Heart left ventricle (tissue), 16 donors: ENCODE measurements at regions not wholly inside any gene's neighbourhood (a gene's known extent, or its start where the extent isn't known, plus 50 kb on each side); places are given as distances from the start of the nearest gene placed in this dataset.
"Not testable (repeated sequence)": the region's sequence is repeated elsewhere in the genome, so short reads cannot be mapped to it uniquely, and the experiment has no call there.

Source experiments
- ATAC-seq, 4 donors: fragments of 200-7000 bp; cut with Tn5 transposase; one replicate each; pipeline ENCODE4 v1.9.1; 2020 to 2022; ENCODE audit warnings: moderate library complexity in 4 of 4, mild to moderate bottlenecking in 3 of 4, moderate number of reproducible peaks in 1 of 4
- DNase-seq, 5 donors: peaks; one replicate each; pipeline ENCODE4 v3.0.0-alpha.2; 2020
- H3K27ac ChIP-seq, 12 donors: fragments of 200-600 bp; sonication (generic) in 4 of 12; one replicate each; pipeline versions ENCODE4 v1.5.0 to v1.8.0; 2016 to 2022; ENCODE audit warnings: mild to moderate bottlenecking in 2 of 12
- H3K27me3 ChIP-seq, 9 donors: fragments of 200-600 bp; sonication (generic) in 2 of 9; one replicate each; pipeline versions ENCODE4 v1.5.1 to v1.8.0; 2016 to 2022; ENCODE audit warnings: mild to moderate bottlenecking in 3 of 9
- H3K36me3 ChIP-seq, 9 donors: fragments of 200-600 bp; sonication (generic) in 2 of 9; one replicate each; pipeline versions ENCODE4 v1.5.0 to v1.8.0; 2018 to 2022; ENCODE audit warnings: mild to moderate bottlenecking in 2 of 9
- H3K4me1 ChIP-seq, 12 donors: fragments of 200-600 bp; sonication (generic) in 4 of 12; one replicate each; pipeline versions ENCODE4 v1.5.0 to v1.8.0; 2016 to 2022; ENCODE audit warnings: mild to moderate bottlenecking in 3 of 12
- H3K4me3 ChIP-seq, 12 donors: fragments of 200-600 bp; sonication (generic) in 4 of 12; one replicate each; pipeline versions ENCODE4 v1.5.0 to v1.8.0; 2017 to 2022; ENCODE audit warnings: mild to moderate bottlenecking in 9 of 12, moderate library complexity in 4 of 12
- H3K9me3 ChIP-seq, 12 donors: fragments of 200-600 bp; sonication (generic) in 4 of 12; one replicate each; pipeline versions ENCODE4 v1.5.0 to v1.8.0; 2016 to 2022; ENCODE audit warnings: mild to moderate bottlenecking in 1 of 12
- POLR2A ChIP-seq, 2 donors: fragments of 450-650 bp; IDR thresholded peaks; one replicate each; pipeline ENCODE4 v1.6.1; 2017; ENCODE audit warnings: antibody characterized with exemption in 2 of 2, mild to moderate bottlenecking in 2 of 2, moderate library complexity in 2 of 2
- WGBS, 4 donors: extraction: QIAGEN DNeasy Blood & Tissue Kit in 2 of 4; methylation state at CpG; one replicate each; pipeline versions ENCODE4 v1.1.5 to v1.1.7; 2013 to 2018; 5-methylcytosine and 5-hydroxymethylcytosine counted together
- intact Hi-C, 10 donors: fragments of 100-400 bp; cut with DNase I; formaldehyde crosslinking; loops; one replicate each; pipeline versions ENCODE4 v1.11.1 to v1.14.2; 2022
- TF ChIP-seq, protein P1 (sequence below), 12 donors: fragments of 200-600 bp; sonication (generic) in 4 of 12; IDR thresholded peaks; one replicate each; pipeline versions ENCODE4 v1.5.0 to v1.8.0; 2018 to 2022; ENCODE audit warnings: antibody characterized with exemption in 12 of 12, mild to moderate bottlenecking in 5 of 12
- donor health status: ischemic (EF 13 %, LVEDD 7.1; RV severe dilation, severe dysfunction).
- donor health status: healthy with polysubstance abuse.
- donor health status: DM: no; HTN: yes; CAD: no.
- donor health status: DM: no; HTN: no; CAD: no.
- donor health status: ischemic (EF 25% LVEDD 6.9; RV normal size, moderate dysfunction).
- donor health status: ischemic (EF 25% LVEDD 5.7; RV mildly dilated, moderate dysfunction).
- donor health status: healthy.
- donor health status: DM: yes; HTN: yes; CAD: no.
- donor health status: ischemic (EF 35%, LVEDD 5.7; RV mildly dilated, moderate dysfunction).
- donor health status: nonischemic (EF 11% LVEDD 7.7; RV severe dilation, severe dysfunction).
- donor health status: DM: yes; HTN: yes; CAD: no.
- donor health status: PGD.
- donor health status: ischemic (EF 29% LVEDD 5.4; RV normal size, mild dysfunction).
- donor health status: nonischemic (EF 23%, LVEDD 6.1; RV moderate dilation, normal function).

DNA sequence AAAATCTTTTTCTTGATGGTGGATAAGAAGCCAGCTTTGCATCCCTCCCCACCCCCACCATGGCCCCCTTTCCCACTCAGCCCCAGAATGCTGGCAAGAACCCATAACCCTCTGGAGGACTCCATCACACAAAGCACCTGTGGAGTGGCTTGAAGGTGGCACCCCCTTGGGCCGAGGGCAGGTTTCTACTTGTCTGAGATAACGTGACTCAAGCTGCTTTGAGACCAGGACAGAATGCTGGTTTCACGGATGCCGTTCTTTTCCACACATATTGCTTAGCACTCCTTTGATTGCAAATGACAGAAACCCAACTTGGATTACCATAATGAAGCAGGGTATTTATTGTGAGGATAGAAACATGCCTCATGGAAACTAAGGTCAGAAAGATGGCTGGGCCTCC, 82.2 kb downstream of the LACC1 start:
- intact Hi-C loops = no loop called here
- H3K4me3 ChIP-seq = no peak overlapping the region
- H3K27ac ChIP-seq = no peak overlapping the region
- 86 to 99% (median 90%) methylated on average over 4 of the region's 4 CpGs for WGBS, 4 donors
- no peaks in the 10 kb centered on the region for H3K27me3 ChIP-seq
- H3K36me3 ChIP-seq = no peaks in the 10 kb centered on the region
- ATAC-seq (no peak), DNase-seq (no peak)
- H3K9me3 ChIP-seq = no peaks in the 10 kb centered on the region
- TF ChIP-seq, protein P1, sequence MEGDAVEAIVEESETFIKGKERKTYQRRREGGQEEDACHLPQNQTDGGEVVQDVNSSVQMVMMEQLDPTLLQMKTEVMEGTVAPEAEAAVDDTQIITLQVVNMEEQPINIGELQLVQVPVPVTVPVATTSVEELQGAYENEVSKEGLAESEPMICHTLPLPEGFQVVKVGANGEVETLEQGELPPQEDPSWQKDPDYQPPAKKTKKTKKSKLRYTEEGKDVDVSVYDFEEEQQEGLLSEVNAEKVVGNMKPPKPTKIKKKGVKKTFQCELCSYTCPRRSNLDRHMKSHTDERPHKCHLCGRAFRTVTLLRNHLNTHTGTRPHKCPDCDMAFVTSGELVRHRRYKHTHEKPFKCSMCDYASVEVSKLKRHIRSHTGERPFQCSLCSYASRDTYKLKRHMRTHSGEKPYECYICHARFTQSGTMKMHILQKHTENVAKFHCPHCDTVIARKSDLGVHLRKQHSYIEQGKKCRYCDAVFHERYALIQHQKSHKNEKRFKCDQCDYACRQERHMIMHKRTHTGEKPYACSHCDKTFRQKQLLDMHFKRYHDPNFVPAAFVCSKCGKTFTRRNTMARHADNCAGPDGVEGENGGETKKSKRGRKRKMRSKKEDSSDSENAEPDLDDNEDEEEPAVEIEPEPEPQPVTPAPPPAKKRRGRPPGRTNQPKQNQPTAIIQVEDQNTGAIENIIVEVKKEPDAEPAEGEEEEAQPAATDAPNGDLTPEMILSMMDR (IDR thresholded peaks at IDR 0.05) = no peak
- no peak for TF ChIP-seq POLR2A (IDR thresholded peaks at IDR 0.05)
- H3K4me1 ChIP-seq = no peaks in the 10 kb centered on the region

DNA sequence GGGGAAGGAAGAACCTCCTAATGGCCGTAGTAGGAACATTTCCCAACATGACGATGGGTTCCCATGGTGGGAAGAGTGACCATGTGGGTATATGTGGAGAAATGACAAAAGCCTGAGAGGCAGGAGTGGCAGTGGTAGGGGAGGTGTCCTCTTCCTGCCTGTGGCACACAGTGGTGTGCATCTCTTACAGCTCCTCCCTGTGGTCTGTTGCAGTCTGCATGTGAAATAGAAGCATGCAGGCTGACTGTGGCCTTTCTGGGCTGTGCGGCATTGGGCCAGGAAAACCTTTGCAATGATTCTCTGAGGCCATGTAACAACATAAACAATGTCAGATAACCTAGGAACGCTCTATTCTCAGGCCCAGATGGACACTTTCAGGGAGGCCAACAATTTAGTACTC, 84.0 kb downstream of the LACC1 start:
- Histone ChIP-seq H3K4me1 (no peaks in the 10 kb centered on the region), H3K9me3 (no peaks in the 10 kb centered on the region), H3K27me3 (no peaks in the 10 kb centered on the region), H3K36me3 (no peaks in the 10 kb centered on the region), H3K27ac (no peak overlapping the region), H3K4me3 (no peak overlapping the region)
- intact Hi-C loops = no loop called here
- WGBS, 4 donors = 78 to 92% (median 87%) methylated on average over 4 of the region's 4 CpGs
- no peak for TF ChIP-seq POLR2A (IDR thresholded peaks at IDR 0.05)
- TF ChIP-seq, protein P1 (IDR thresholded peaks at IDR 0.05) = no peak
- no peak for DNase-seq
- ATAC-seq = peak in 2 of 4 donors; percentile 42 to 45

DNA sequence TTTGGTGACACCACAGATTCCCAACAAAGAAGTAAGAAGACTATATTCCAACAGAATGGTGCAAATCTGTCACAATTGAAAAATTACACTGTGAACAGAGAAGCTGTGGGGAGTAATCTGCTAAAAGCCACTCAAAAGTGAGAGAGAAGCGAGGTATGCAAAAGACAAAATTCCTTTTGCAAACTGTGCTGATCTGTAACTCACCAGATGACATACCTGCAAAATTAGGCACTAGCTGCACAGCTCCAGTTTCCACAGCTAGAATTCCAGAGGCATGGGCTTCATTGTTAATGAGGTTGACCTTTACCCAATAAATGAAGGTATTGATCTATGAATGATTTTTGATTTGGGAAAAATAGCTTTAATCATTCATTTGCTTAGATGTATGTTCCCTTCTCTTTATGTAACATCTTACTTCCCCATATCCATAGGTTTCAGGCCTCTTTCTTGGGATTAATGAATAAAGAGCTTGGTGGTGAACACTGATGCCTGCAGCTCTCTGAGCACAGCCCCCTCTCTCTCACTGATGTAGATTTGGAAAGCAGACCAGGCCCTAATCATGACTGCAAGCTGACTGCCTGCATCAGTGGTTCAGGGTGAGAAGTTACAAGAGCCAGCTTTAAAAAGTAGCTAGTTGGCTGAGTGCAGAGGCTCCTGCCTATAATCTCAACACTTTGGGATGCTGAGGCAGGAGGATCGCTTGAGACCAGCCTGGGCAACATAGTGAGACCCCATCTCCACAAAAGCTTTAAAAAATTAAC, 85.2 kb downstream of the LACC1 start:
- no peak overlapping the region for H3K27ac ChIP-seq
- no peaks in the 10 kb centered on the region for H3K4me1 ChIP-seq

DNA sequence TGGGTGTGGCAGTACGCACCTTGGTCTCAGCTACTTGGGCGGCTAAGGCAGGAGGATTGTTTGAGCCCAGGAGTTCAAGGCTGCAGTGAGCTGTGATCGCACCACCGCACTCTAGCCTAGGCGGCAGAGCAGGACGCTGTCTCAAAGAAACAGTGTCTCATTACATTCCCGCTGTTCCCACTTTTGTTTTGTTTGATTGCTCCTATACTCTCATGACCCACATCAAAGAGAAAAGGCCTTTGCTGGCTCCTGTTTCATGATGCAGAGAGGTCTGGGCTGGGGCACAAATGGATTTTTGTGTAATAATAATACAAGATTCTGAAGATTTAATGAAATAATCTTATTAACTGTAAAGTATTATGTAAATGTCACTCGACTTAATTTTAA, 85.7 kb downstream of the LACC1 start:
- Histone ChIP-seq H3K4me3 (no peak overlapping the region), H3K27ac (no peak overlapping the region), H3K36me3 (no peaks in the 10 kb centered on the region), H3K4me1 (no peaks in the 10 kb centered on the region), H3K9me3 (no peaks in the 10 kb centered on the region), H3K27me3 (no peaks in the 10 kb centered on the region)
- DNase-seq = no peak
- WGBS, 4 donors = 93 to 97% (median 97%) methylated on average over 8 of the region's 8 CpGs
- intact Hi-C loops = no loop called here
- TF ChIP-seq POLR2A (IDR thresholded peaks at IDR 0.05) = no peak
- TF ChIP-seq, protein P1 (IDR thresholded peaks at IDR 0.05) = no peak
- ATAC-seq = no peak

More for the DNA sequence above, 85.2 kb downstream of the LACC1 start:
- H3K4me3 ChIP-seq = no peak overlapping the region
- TF ChIP-seq POLR2A (IDR thresholded peaks at IDR 0.05) = no peak
- 80 to 95% (median 90%) methylated on average over 2 of the region's 2 CpGs for WGBS, 4 donors
- ATAC-seq (no peak), DNase-seq (no peak)
- no peaks in the 10 kb centered on the region for H3K36me3 ChIP-seq
- H3K9me3 ChIP-seq = no peaks in the 10 kb centered on the region
- intact Hi-C loops = no loop called here
- no peaks in the 10 kb centered on the region for H3K27me3 ChIP-seq

DNA sequence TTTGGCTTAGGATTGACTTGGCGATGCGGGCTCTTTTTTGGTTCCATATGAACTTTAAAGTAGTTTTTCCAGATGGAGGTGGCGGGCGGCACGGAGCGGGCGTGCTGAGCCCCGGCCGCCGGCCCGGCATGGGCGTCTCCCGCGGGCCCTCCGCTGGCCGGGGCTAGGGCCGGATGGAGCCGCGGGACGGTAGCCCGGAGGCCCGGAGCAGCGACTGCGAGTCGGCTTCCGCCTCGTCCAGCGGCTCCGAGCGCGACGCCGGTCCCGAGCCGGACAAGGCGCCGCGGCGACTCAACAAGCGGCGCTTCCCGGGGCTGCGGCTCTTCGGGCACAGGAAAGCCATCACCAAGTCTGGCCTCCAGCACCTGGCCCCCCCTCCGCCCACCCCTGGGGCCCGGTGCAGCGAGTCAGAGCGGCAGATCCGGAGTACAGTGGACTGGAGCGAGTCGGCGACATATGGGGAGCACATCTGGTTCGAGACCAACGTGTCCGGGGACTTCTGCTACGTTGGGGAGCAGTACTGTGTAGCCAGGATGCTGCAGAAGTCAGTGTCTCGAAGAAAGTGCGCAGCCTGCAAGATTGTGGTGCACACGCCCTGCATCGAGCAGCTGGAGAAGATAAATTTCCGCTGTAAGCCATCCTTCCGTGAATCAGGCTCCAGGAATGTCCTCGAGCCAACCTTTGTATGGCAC, 88.7 kb downstream of the LACC1 start:
- WGBS, 4 donors = 89 to 94% (median 92%) methylated on average over 21 to 63 of the region's 63 CpGs
- ATAC-seq = peak in 1 of 4 donors; percentile 20

DNA sequence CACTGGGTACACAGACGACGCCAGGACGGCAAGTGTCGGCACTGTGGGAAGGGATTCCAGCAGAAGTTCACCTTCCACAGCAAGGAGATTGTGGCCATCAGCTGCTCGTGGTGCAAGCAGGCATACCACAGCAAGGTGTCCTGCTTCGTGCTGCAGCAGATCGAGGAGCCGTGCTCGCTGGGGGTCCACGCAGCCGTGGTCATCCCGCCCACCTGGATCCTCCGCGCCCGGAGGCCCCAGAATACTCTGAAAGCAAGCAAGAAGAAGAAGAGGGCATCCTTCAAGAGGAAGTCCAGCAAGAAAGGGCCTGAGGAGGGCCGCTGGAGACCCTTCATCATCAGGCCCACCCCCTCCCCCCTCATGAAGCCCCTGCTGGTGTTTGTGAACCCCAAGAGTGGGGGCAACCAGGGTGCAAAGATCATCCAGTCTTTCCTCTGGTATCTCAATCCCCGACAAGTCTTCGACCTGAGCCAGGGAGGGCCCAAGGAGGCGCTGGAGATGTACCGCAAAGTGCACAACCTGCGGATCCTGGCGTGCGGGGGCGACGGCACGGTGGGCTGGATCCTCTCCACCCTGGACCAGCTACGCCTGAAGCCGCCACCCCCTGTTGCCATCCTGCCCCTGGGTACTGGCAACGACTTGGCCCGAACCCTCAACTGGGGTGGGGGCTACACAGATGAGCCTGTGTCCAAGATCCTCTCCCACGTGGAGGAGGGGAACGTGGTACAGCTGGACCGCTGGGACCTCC, 89.4 kb downstream of the LACC1 start:
- intact Hi-C loops, H3K4me1 ChIP-seq, H3K9me3 ChIP-seq, H3K4me3 ChIP-seq, H3K27me3 ChIP-seq, H3K27ac ChIP-seq, DNase-seq, H3K36me3 ChIP-seq: not testable (repeated sequence)
- peak in 1 of 4 donors; percentile 20 for ATAC-seq
- 93 to 98% (median 94%) methylated on average over 18 to 33 of the region's 33 CpGs for WGBS, 4 donors

More for the DNA sequence above, 88.7 kb downstream of the LACC1 start:
- H3K27me3 ChIP-seq, H3K4me1 ChIP-seq, intact Hi-C loops, H3K4me3 ChIP-seq, H3K36me3 ChIP-seq, H3K9me3 ChIP-seq, DNase-seq, H3K27ac ChIP-seq: not testable (repeated sequence)

DNA sequence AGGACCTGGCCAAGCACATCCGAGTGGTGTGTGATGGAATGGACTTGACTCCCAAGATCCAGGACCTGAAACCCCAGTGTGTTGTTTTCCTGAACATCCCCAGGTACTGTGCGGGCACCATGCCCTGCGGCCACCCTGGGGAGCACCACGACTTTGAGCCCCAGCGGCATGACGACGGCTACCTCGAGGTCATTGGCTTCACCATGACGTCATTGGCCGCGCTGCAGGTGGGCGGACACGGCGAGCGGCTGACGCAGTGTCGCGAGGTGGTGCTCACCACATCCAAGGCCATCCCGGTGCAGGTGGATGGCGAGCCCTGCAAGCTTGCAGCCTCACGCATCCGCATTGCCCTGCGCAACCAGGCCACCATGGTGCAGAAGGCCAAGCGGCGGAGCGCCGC, 90.2 kb downstream of the LACC1 start:
- H3K27ac ChIP-seq, H3K36me3 ChIP-seq, ATAC-seq, intact Hi-C loops, H3K9me3 ChIP-seq, H3K27me3 ChIP-seq, H3K4me1 ChIP-seq, H3K4me3 ChIP-seq, DNase-seq: not testable (repeated sequence)
- 91 to 98% (median 96%) methylated on average over 9 to 27 of the region's 27 CpGs for WGBS, 4 donors
